ENCODE measurements at regions not wholly inside any gene's neighbourhood (a gene's known extent, or its start where the extent isn't known, plus 50 kb on each side); places are given as distances from the start of the nearest gene placed in this dataset.

GRCh38 chr2:136238286-136239078, 120.5 kb upstream of the CXCR4 start:
- DNase-seq = peak; percentile 94 to 99

- DNase-seq = no peak
These were observed 118.1 kb upstream of the CXCR4 start for GRCh38 chr2:136236019-136236418.

GRCh38 chr2:136235546-136235945, 117.6 kb upstream of the CXCR4 start:
- DNase-seq = no peak

GRCh38 chr2:136234261-136234660, 116.3 kb upstream of the CXCR4 start:
- no peak for DNase-seq

GRCh38 chr2:136233298-136233697, 115.3 kb upstream of the CXCR4 start:
- no peak for DNase-seq

GRCh38 chr2:136232456-136233172, 114.7 kb upstream of the CXCR4 start:
- DNase-seq = no peak

- DNase-seq = no peak
These were observed 112.5 kb upstream of the CXCR4 start for GRCh38 chr2:136230464-136230863.

GRCh38 chr2:136226903-136227302, 109.0 kb upstream of the CXCR4 start:
- no peak for DNase-seq

GRCh38 chr2:136225950-136226835, 108.2 kb upstream of the CXCR4 start:
- DNase-seq = peak in 1 of 2 experiments; percentile 40

- DNase-seq = no peak
These were observed 105.3 kb upstream of the CXCR4 start for GRCh38 chr2:136223274-136223673.

- DNase-seq = no peak
These were observed 104.9 kb upstream of the CXCR4 start for GRCh38 chr2:136222862-136223261.

- no peak for DNase-seq
These were observed 103.1 kb upstream of the CXCR4 start for GRCh38 chr2:136221026-136221425.

GRCh38 chr2:136219963-136220362, 102.0 kb upstream of the CXCR4 start:
- no peak for DNase-seq

GRCh38 chr2:136219341-136219740, 101.4 kb upstream of the CXCR4 start:
- DNase-seq = no peak

- DNase-seq = no peak
These were observed 100.0 kb upstream of the CXCR4 start for GRCh38 chr2:136217996-136218395.

- peak in 1 of 2 experiments; percentile 32 for DNase-seq
These were observed 98.0 kb upstream of the CXCR4 start for GRCh38 chr2:136215908-136216472.

- DNase-seq = no peak
These were observed 97.5 kb upstream of the CXCR4 start for GRCh38 chr2:136215449-136215848.

GRCh38 chr2:136214307-136215200, 96.6 kb upstream of the CXCR4 start:
- DNase-seq = peak; percentile 33 to 39

GRCh38 chr2:136213836-136214235, 95.9 kb upstream of the CXCR4 start:
- no peak for DNase-seq

GRCh38 chr2:136212426-136213378, 94.8 kb upstream of the CXCR4 start:
- DNase-seq = no peak

GRCh38 chr2:136211701-136212100, 93.8 kb upstream of the CXCR4 start:
- DNase-seq = no peak
